ENCODE measurements at regions not wholly inside any gene's neighbourhood (a gene's known extent, or its start where the extent isn't known, plus 50 kb on each side); places are given as distances from the start of the nearest gene placed in this dataset.

- no peak overlapping the region for H3K27ac Mint-ChIP-seq
- H3K27me3 Mint-ChIP-seq (ENCODE audit: insufficient read depth, low read depth, poor library complexity): no peaks in the 10 kb centered on the region
- H3F3A ChIP-seq (replicated peaks; ENCODE audit: low read depth): no peaks in the 10 kb centered on the region
- H3K4me2 ChIP-seq: no peak overlapping the region
- H3K4me1 Mint-ChIP-seq: no peaks in the 10 kb centered on the region
- no peak overlapping the region for H3K27ac ChIP-seq (ENCODE audit: low read depth)
- no peaks in the 10 kb centered on the region for H3K27me3 ChIP-seq (ENCODE audit: insufficient read depth)
- no peaks in the 10 kb centered on the region; the same call in 1 of the 2 replicates for H3K9me2 ChIP-seq (ENCODE audit: insufficient read depth)
- H3K4me3 ChIP-seq: no peak overlapping the region
- no peaks in the 10 kb centered on the region for H4K20me1 ChIP-seq (replicated peaks; ENCODE audit: insufficient read depth)
- H3K4me3 Mint-ChIP-seq: no peak overlapping the region
- no peak for TF ChIP-seq STAT1 (IDR thresholded peaks at IDR 0.05; ENCODE audit: unreplicated experiment)
- TF ChIP-seq POLR2AphosphoS5 (IDR thresholded peaks at IDR 0.05; ENCODE audit: low read depth): no peak
- TF ChIP-seq EZH2phosphoT487 (IDR thresholded peaks at IDR 0.05; ENCODE audit: unreplicated experiment): no peak
- no peak for TF ChIP-seq ZNF331 (CRISPR knock-in tag; IDR thresholded peaks at IDR 0.05; ENCODE audit: low read depth)
- no peak for TF ChIP-seq ETS1 (IDR thresholded peaks at IDR 0.05)
- no peak for TF ChIP-seq REST (IDR thresholded peaks at IDR 0.05; ENCODE audit: unreplicated experiment)
- no peaks in the 10 kb centered on the region for H3K4me1 ChIP-seq (ENCODE audit: insufficient read depth)
- DNase-seq (ENCODE audit: low spot score): no peak
- no peak overlapping the region for H2AFZ ChIP-seq
- peaks cover 7% of the 10 kb centered on the region; the same call in 2 of the 3 replicates for H3K36me3 Mint-ChIP-seq (ENCODE audit: low read depth)
- H3K79me2 ChIP-seq (replicated peaks; ENCODE audit: insufficient read depth): no peaks in the 10 kb centered on the region
- ATAC-seq: no peak
- peaks cover 35% of the 10 kb centered on the region for H3K9me3 Mint-ChIP-seq
- H3K36me3 ChIP-seq (ENCODE audit: insufficient read depth): no peaks in the 10 kb centered on the region; the same call in 1 of the 2 replicates
These were observed 80.4 kb upstream of the PCSK5 start for GRCh38 chr9:75810063-75810462.

GRCh38 chr9:75811692-75812091, 78.8 kb upstream of the PCSK5 start:
- Histone ChIP-seq H3K27me3 (ENCODE audit: insufficient read depth) (no peaks in the 10 kb centered on the region), H3K36me3 (ENCODE audit: insufficient read depth) (no peaks in the 10 kb centered on the region; the same call in 1 of the 2 replicates), H3K27ac (ENCODE audit: low read depth) (no peak overlapping the region), H3K4me2 (no peak overlapping the region), H2AFZ (no peak overlapping the region), H3K79me2 (replicated peaks; ENCODE audit: insufficient read depth) (no peaks in the 10 kb centered on the region), H3K9me2 (ENCODE audit: insufficient read depth) (no peaks in the 10 kb centered on the region; the same call in 1 of the 2 replicates), H3F3A (replicated peaks; ENCODE audit: low read depth) (no peaks in the 10 kb centered on the region), H3K4me3 (no peak overlapping the region), H3K4me1 (ENCODE audit: insufficient read depth) (no peaks in the 10 kb centered on the region), H4K20me1 (replicated peaks; ENCODE audit: insufficient read depth) (no peaks in the 10 kb centered on the region)
- Mint-ChIP-seq H3K4me3 (no peak overlapping the region), H3K36me3 (ENCODE audit: low read depth) (peaks cover 7% of the 10 kb centered on the region; the same call in 2 of the 3 replicates), H3K27me3 (ENCODE audit: insufficient read depth, low read depth, poor library complexity) (no peaks in the 10 kb centered on the region), H3K4me1 (no peaks in the 10 kb centered on the region), H3K27ac (no peak overlapping the region), H3K9me3 (peaks cover 37% of the 10 kb centered on the region)
- DNase-seq (ENCODE audit: low spot score) (no peak), ATAC-seq (no peak)
- no peak for TF ChIP-seq POLR2AphosphoS5 (IDR thresholded peaks at IDR 0.05; ENCODE audit: low read depth)
- no peak for TF ChIP-seq ETS1 (IDR thresholded peaks at IDR 0.05)
- TF ChIP-seq EZH2 (IDR thresholded peaks at IDR 0.05; ENCODE audit: low read depth, unreplicated experiment): no peak
- TF ChIP-seq ZNF114 (CRISPR knock-in tag; IDR thresholded peaks at IDR 0.05): no peak
- no peak for TF ChIP-seq REST (IDR thresholded peaks at IDR 0.05; ENCODE audit: unreplicated experiment)
